ENCODE measurements at regions not wholly inside any gene's neighbourhood (a gene's known extent, or its start where the extent isn't known, plus 50 kb on each side); places are given as distances from the start of the nearest gene placed in this dataset.
"Not testable (repeated sequence)": the region's sequence is repeated elsewhere in the genome, so short reads cannot be mapped to it uniquely, and the experiment has no call there.

- ChIA-PET CTCF (no interaction called here), POLR2A (no interaction called here)
- H3K27ac Mint-ChIP-seq = no peak overlapping the region
- intact Hi-C loops (cut with DNase I, micrococcal nuclease) = no loop called here
- H3K4me3 Mint-ChIP-seq = no peak overlapping the region
- no peaks in the 10 kb centered on the region for H3K4me1 Mint-ChIP-seq
- DNase-seq = no peak
- no peaks in the 10 kb centered on the region for H3K36me3 Mint-ChIP-seq (ENCODE audit: low read depth)
- peaks cover 3% of the 10 kb centered on the region for H3K9me3 Mint-ChIP-seq (ENCODE audit: low read depth)
- ATAC-seq = no peak
- no peaks in the 10 kb centered on the region for H3K27me3 Mint-ChIP-seq
Observed at GRCh38 chr15:47116698-47117097, 600.6 kb upstream of the SEMA6D start.

- Mint-ChIP-seq H3K9me3 (ENCODE audit: low read depth) (peaks cover 8% of the 10 kb centered on the region), H3K4me3 (no peak overlapping the region), H3K36me3 (ENCODE audit: low read depth) (no peaks in the 10 kb centered on the region), H3K27me3 (no peaks in the 10 kb centered on the region), H3K27ac (no peak overlapping the region), H3K4me1 (no peaks in the 10 kb centered on the region)
- ATAC-seq (no peak), DNase-seq (no peak)
- intact Hi-C loops (cut with DNase I, micrococcal nuclease) = no loop called here
- ChIA-PET CTCF (no interaction called here), POLR2A (no interaction called here)
Observed at GRCh38 chr15:47119349-47119748, 598.0 kb upstream of the SEMA6D start.

DNA sequence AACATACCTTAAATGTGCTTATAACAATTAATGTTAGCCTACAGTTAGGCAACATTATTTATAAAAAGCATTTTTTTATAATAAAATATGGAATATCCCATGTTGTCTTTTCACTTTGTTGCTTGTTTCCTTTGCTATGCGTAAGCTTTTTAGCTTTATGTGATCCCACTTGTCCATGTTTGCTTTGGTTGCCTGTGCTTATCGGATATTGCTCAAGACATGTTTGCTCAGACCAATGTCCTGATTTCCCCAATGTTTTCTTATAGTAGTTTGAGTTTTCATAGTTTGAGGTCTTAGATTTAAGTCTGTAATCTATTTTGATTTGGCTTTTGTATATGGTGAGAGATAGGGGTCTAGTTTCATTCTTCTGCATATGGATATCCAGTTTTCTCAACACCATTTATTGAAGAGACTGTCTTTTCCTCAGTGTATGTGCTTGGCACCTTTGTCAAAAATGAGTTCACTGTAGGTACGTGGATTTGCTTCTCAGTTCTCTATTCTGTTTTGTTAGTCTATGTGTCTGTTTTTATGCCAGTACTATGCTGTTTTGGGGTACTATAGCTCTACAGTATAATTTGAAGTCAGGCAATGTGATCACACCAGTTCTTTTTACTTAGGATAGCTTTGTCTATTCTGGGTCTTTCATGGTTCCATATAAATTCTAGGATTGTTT, 592.7 kb upstream of the SEMA6D start:
- Mint-ChIP-seq H3K27ac (no peak overlapping the region), H3K4me3 (no peak overlapping the region), H3K9me3 (ENCODE audit: low read depth) (peaks cover 16% of the 10 kb centered on the region), H3K4me1 (no peaks in the 10 kb centered on the region), H3K27me3 (no peaks in the 10 kb centered on the region), H3K36me3 (ENCODE audit: low read depth) (no peaks in the 10 kb centered on the region)
- CTCF ChIA-PET = interaction anchor here (1.0 kb wide), 1 partner anchor 11 kb away, joined by 3 read pairs; no protein-coding TSS in a partner anchor
- POLR2A ChIA-PET = no interaction called here
- DNase-seq (no peak), ATAC-seq (no peak)
- intact Hi-C loops (cut with DNase I, micrococcal nuclease) = no loop called here

DNA sequence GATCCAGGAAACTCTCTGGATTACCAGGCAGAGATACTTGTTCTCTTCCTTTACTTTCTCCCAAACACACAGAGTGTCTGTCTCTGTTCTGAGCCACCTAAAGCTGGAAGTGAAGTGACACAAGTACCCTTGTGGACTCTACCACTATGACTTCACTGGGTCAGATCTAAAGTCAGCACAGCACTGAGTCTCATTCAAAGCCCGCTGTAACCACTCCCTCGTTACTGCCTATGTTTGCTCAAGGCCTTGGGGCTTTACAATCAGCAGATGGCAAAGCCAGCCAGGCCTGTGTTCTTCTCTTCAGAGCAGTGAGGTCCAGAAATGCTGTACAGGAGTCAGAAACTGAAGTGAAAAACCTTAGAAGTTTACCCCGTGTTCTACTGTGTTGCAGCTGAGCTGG, 588.3 kb upstream of the SEMA6D start:
- ATAC-seq (no peak), DNase-seq (no peak)
- ChIA-PET CTCF (no interaction called here), POLR2A (no interaction called here)
- Mint-ChIP-seq H3K27ac (no peak overlapping the region), H3K9me3 (ENCODE audit: low read depth) (peaks cover 11% of the 10 kb centered on the region), H3K4me3 (no peak overlapping the region), H3K27me3 (no peaks in the 10 kb centered on the region), H3K36me3 (ENCODE audit: low read depth) (no peaks in the 10 kb centered on the region), H3K4me1 (no peaks in the 10 kb centered on the region)
- intact Hi-C loops (cut with DNase I, micrococcal nuclease) = no loop called here

- DNase-seq; H3K9me3 Mint-ChIP-seq (ENCODE audit: low read depth); ATAC-seq; POLR2A ChIA-PET; intact Hi-C loops (cut with DNase I, micrococcal nuclease); H3K27ac Mint-ChIP-seq; H3K36me3 Mint-ChIP-seq (ENCODE audit: low read depth); H3K4me1 Mint-ChIP-seq; H3K27me3 Mint-ChIP-seq; H3K4me3 Mint-ChIP-seq; CTCF ChIA-PET: not testable (repeated sequence)
Observed at GRCh38 chr15:47131450-47131849, 585.9 kb upstream of the SEMA6D start.

DNA sequence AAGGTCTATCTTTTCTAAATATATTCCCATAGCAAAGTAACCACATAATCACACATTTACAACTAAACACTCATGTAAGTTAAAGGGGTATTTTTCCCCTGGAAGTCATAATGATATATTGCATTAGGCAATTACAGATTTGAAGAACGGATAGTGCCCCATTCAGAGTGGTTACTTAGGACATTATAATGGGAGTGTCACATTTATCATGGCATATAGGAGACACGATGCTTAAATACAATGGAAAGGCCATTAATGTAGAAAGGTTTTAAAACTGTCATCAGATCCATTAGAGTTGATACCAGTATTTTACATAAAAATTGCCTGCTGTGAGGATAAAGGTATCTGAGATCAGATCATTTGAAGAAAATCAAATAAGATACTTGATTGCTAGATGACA, 582.0 kb upstream of the SEMA6D start:
- no peaks in the 10 kb centered on the region for H3K4me1 Mint-ChIP-seq
- POLR2A ChIA-PET = no interaction called here
- no peaks in the 10 kb centered on the region for H3K36me3 Mint-ChIP-seq (ENCODE audit: low read depth)
- no peak overlapping the region for H3K4me3 Mint-ChIP-seq
- DNase-seq (no peak), ATAC-seq (no peak)
- H3K27ac Mint-ChIP-seq = no peak overlapping the region
- H3K27me3 Mint-ChIP-seq = no peaks in the 10 kb centered on the region
- CTCF ChIA-PET = no interaction called here
- intact Hi-C loops (cut with DNase I, micrococcal nuclease) = no loop called here
- H3K9me3 Mint-ChIP-seq (ENCODE audit: low read depth) = no peaks in the 10 kb centered on the region

GRCh38 chr15:47136236-47136635, 581.1 kb upstream of the SEMA6D start:
- H3K9me3 Mint-ChIP-seq (ENCODE audit: low read depth) = no peaks in the 10 kb centered on the region
- intact Hi-C loops (cut with DNase I, micrococcal nuclease) = no loop called here
- no peak overlapping the region for H3K4me3 Mint-ChIP-seq
- CTCF ChIA-PET = interaction anchor here (0.6 kb wide), 1 partner anchor 660 kb away, joined by 3 read pairs; no protein-coding TSS in a partner anchor
- no peaks in the 10 kb centered on the region for H3K36me3 Mint-ChIP-seq (ENCODE audit: low read depth)
- H3K4me1 Mint-ChIP-seq = no peaks in the 10 kb centered on the region
- DNase-seq (no peak), ATAC-seq (no peak)
- no peaks in the 10 kb centered on the region for H3K27me3 Mint-ChIP-seq
- no peak overlapping the region for H3K27ac Mint-ChIP-seq
- POLR2A ChIA-PET = no interaction called here

DNA sequence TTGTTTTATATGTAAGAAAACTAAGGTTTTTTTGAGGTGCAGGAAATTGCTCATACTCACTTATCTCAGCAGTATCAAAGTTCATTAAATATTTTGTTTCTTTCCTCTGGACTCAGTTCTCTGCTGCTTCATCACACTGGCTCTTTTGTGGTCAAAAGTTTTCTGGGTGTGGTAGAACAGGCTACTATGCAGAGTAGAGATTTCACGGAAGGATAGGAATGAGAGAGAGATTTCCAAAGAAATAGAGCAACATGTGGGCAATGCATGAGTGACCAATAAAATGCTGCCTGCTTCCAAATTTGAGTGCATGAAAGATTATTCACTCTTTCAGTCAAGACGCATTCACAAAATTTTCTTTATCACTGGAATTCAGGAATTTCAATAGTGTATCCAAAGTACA, 577.3 kb upstream of the SEMA6D start:
- CTCF ChIA-PET = interaction anchor here (1.0 kb wide), 1 partner anchor 18 kb away, joined by 3 read pairs; no protein-coding TSS in a partner anchor

DNA sequence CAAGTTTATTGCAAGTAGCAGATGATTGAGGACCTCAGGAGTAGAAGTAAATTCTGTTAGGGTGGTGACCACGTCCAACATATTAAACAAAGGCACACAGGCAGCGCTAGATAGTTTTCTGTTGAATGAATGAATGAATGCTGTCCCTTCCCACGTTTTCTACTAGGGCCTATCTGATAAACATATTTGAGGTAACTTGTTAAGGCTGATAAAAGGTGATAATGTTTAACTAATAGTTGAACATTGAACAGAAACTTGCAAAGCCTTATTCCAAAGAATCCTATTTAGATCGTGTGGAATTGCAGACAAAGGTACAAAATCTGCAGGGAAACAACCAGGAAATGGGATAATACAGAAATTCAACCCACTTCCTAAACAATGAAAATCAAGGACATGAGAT, 559.5 kb upstream of the SEMA6D start:
- H3K27ac Mint-ChIP-seq = no peak overlapping the region
- ATAC-seq = no peak
- peaks cover 8% of the 10 kb centered on the region for H3K9me3 Mint-ChIP-seq (ENCODE audit: low read depth)
- no peaks in the 10 kb centered on the region for H3K36me3 Mint-ChIP-seq (ENCODE audit: low read depth)
- ChIA-PET POLR2A (no interaction called here), CTCF (no interaction called here)
- no peak overlapping the region for H3K4me3 Mint-ChIP-seq
- no peak for DNase-seq
- no peaks in the 10 kb centered on the region for H3K4me1 Mint-ChIP-seq
- H3K27me3 Mint-ChIP-seq = no peaks in the 10 kb centered on the region
- intact Hi-C loops (cut with DNase I, micrococcal nuclease) = no loop called here

More for the DNA sequence above, 577.3 kb upstream of the SEMA6D start:
- no peak for DNase-seq
- no peaks in the 10 kb centered on the region for H3K4me1 Mint-ChIP-seq
- intact Hi-C loops (cut with DNase I, micrococcal nuclease) = no loop called here
- no peak for ATAC-seq
- H3K9me3 Mint-ChIP-seq (ENCODE audit: low read depth) = peaks cover 11% of the 10 kb centered on the region
- H3K4me3 Mint-ChIP-seq = no peak overlapping the region
- no peak overlapping the region for H3K27ac Mint-ChIP-seq
- POLR2A ChIA-PET = no interaction called here
- no peaks in the 10 kb centered on the region for H3K27me3 Mint-ChIP-seq
- no peaks in the 10 kb centered on the region for H3K36me3 Mint-ChIP-seq (ENCODE audit: low read depth)

DNA sequence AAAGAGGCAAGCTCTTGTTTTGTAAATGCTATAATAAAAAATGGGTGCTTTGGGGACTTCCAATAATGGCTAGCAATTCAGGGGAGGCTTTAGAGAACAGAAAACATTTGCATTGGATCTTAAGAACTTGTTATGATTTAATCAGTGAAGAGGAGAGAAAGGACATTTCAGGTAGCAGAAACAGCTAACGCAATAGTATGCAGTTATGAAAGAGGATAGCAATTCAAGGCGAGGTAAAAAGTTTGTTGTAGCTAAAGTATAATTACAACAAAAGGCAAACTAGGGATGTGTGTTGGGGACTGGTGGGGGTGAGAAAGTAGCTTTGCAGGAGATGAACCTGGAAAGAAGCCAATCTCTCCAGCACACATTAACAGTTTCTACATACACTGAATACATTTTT, 558.7 kb upstream of the SEMA6D start:
- H3K9me3 Mint-ChIP-seq (ENCODE audit: low read depth) = peaks cover 8% of the 10 kb centered on the region
- POLR2A ChIA-PET = no interaction called here
- no peaks in the 10 kb centered on the region for H3K36me3 Mint-ChIP-seq (ENCODE audit: low read depth)
- H3K27ac Mint-ChIP-seq = no peak overlapping the region
- H3K4me1 Mint-ChIP-seq = no peaks in the 10 kb centered on the region
- H3K4me3 Mint-ChIP-seq = no peak overlapping the region
- CTCF ChIA-PET = no interaction called here
- no peaks in the 10 kb centered on the region for H3K27me3 Mint-ChIP-seq
- intact Hi-C loops (cut with DNase I, micrococcal nuclease) = no loop called here
- no peak for ATAC-seq
- no peak for DNase-seq

- ChIA-PET CTCF (interaction anchor here (0.6 to 1.9 kb wide), 2 partner anchors 10 to 1184 kb away, joined by 3 to 9 read pairs; no protein-coding TSS in a partner anchor), POLR2A (no interaction called here)
- Mint-ChIP-seq H3K4me3 (no peak overlapping the region), H3K4me1 (no peaks in the 10 kb centered on the region), H3K27ac (no peak overlapping the region), H3K9me3 (ENCODE audit: low read depth) (peaks cover 1% of the 10 kb centered on the region), H3K36me3 (ENCODE audit: low read depth) (no peaks in the 10 kb centered on the region), H3K27me3 (peaks cover 6% of the 10 kb centered on the region)
- no peak for DNase-seq
- intact Hi-C loops (cut with DNase I, micrococcal nuclease) = no loop called here
- no peak for ATAC-seq
Observed at GRCh38 chr15:47177177-47177576, 540.1 kb upstream of the SEMA6D start.

GRCh38 chr15:47179988-47180387, 537.3 kb upstream of the SEMA6D start:
- no peak overlapping the region for H3K27ac Mint-ChIP-seq
- H3K4me1 Mint-ChIP-seq = peaks cover 8% of the 10 kb centered on the region
- CTCF ChIA-PET = no interaction called here
- POLR2A ChIA-PET = no interaction called here
- H3K4me3 Mint-ChIP-seq = no peak overlapping the region
- H3K27me3 Mint-ChIP-seq = peaks cover 28% of the 10 kb centered on the region
- no peak for DNase-seq
- intact Hi-C loops (cut with DNase I, micrococcal nuclease) = no loop called here
- no peak for ATAC-seq
- peaks cover 1% of the 10 kb centered on the region for H3K9me3 Mint-ChIP-seq (ENCODE audit: low read depth)
- H3K36me3 Mint-ChIP-seq (ENCODE audit: low read depth) = no peaks in the 10 kb centered on the region

DNA sequence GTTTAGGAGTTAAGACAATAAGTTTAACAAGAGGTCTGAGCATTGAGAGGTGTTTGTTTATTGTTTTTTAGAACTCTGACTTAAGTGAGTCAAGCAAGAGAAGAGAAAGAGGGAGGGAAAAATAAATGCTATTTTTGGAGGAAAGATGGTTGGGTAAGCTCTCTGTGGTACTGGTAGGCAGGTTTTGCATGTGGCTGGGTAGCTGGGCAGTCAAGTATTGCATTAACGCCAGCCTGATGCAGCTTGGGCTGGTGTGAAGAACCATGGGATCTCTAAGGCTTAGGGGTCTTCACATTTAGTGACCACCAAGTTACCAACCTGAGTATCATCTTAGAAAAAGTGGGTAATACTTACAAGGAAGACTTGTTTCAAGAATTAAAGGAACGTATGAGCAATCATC, 534.5 kb upstream of the SEMA6D start:
- H3K4me1 Mint-ChIP-seq = peaks cover 10% of the 10 kb centered on the region
- CTCF ChIA-PET = no interaction called here
- DNase-seq (no peak), ATAC-seq (no peak)
- H3K9me3 Mint-ChIP-seq (ENCODE audit: low read depth) = no peaks in the 10 kb centered on the region
- peaks cover 46% of the 10 kb centered on the region for H3K27me3 Mint-ChIP-seq
- intact Hi-C loops (cut with DNase I, micrococcal nuclease) = no loop called here
- no peaks in the 10 kb centered on the region for H3K36me3 Mint-ChIP-seq (ENCODE audit: low read depth)
- POLR2A ChIA-PET = no interaction called here
- H3K4me3 Mint-ChIP-seq = no peak overlapping the region
- no peak overlapping the region for H3K27ac Mint-ChIP-seq

Data from activated CD4-positive, alpha-beta T cell treated with anti-CD3 and anti-CD28 coated beads for 36 hours (primary cell).